ENCODE measurements at regions not wholly inside any gene's neighbourhood (a gene's known extent, or its start where the extent isn't known, plus 50 kb on each side); places are given as distances from the start of the nearest gene placed in this dataset.

- Histone ChIP-seq H2AFZ (ENCODE audit: low read depth, low read length) (no peak overlapping the region), H3K36me3 (ENCODE audit: control insufficient read depth in 2 of 2, extremely low read depth in 1 of 2, insufficient read depth in 2 of 2, low read length in 2 of 2) (no peaks in the 10 kb centered on the region), H4K20me1 (replicated peaks; ENCODE audit: control insufficient read depth, extremely low read depth, insufficient read depth, low read length) (no peaks in the 10 kb centered on the region), H3K9ac (replicated peaks; ENCODE audit: extremely low read depth, insufficient read depth, low read length) (no peak overlapping the region), H3K27ac (ENCODE audit: insufficient read depth, low read depth, low read length) (no peak overlapping the region), H3K9me3 (replicated peaks; ENCODE audit: control insufficient read depth, insufficient read depth, low read length) (no peaks in the 10 kb centered on the region), H3K4me2 (ENCODE audit: insufficient read depth, low read length) (no peak overlapping the region), H3K4me3 (replicated peaks in 1 of 3; ENCODE audit: insufficient read depth in 1 of 3, low read depth in 1 of 3, low read length in 3 of 3) (no peak overlapping the region), H3K9me1 (replicated peaks; ENCODE audit: control insufficient read depth, extremely low read depth, insufficient read depth, low read length) (no peaks in the 10 kb centered on the region), H3K27me3 (ENCODE audit: control insufficient read depth in 2 of 2, insufficient read depth in 2 of 2, low read length in 2 of 2) (no peaks in the 10 kb centered on the region), H3K79me2 (ENCODE audit: control insufficient read depth, insufficient read depth, low read length) (no peaks in the 10 kb centered on the region), H3K4me1 (ENCODE audit: control insufficient read depth, extremely low read depth, insufficient read depth, low read length) (no peaks in the 10 kb centered on the region)
- dilution Hi-C loops (cut with MboI; ENCODE audit: extremely low pct_ligation_motif_present, low sequenced_read_pairs) (no loop called here), intact Hi-C loops (cut with micrococcal nuclease) (no loop called here)
- ChIA-PET CTCF (no interaction called here), POLR2A (no interaction called here)
- no peak for DNase-seq (ENCODE audit: low read depth, low spot score)
- BruUV-seq (replicated peaks) = no TSS peak
- TF ChIP-seq MAX (IDR thresholded peaks at IDR 0.05; ENCODE audit: insufficient read depth, insufficient read length) (no peak), POLR2AphosphoS5 (IDR thresholded peaks at IDR 0.05; ENCODE audit: insufficient read depth, low read depth, low read length) (no peak), POLR2A (IDR thresholded peaks at IDR 0.05; ENCODE audit: low read depth, low read length) (no peak), EZH2 (IDR thresholded peaks at IDR 0.05; ENCODE audit: borderline replicate concordance, low read depth, low read length, severe bottlenecking) (no peak), CTCF (IDR thresholded peaks at IDR 0.05; ENCODE audit: extremely low read depth in 1 of 2, insufficient read depth in 1 of 2, low read depth in 1 of 2, low read length in 2 of 2) (no peak), GATA2 (IDR thresholded peaks at IDR 0.05; ENCODE audit: insufficient read depth, insufficient read length, low read depth, low read length) (no peak), FOS (IDR thresholded peaks at IDR 0.05; ENCODE audit: borderline replicate concordance, insufficient read depth, low read length) (no peak), MYC (IDR thresholded peaks at IDR 0.05; ENCODE audit: low read depth, low read length) (no peak), JUN (IDR thresholded peaks at IDR 0.05; ENCODE audit: borderline replicate concordance, insufficient read depth, insufficient read length, low read depth) (no peak)
- FAIRE-seq = no peak
Observed at GRCh38 chr6:9875605-9876353, 539.1 kb downstream of the TFAP2A start.
